ENCODE measurements at regions not wholly inside any gene's neighbourhood (a gene's known extent, or its start where the extent isn't known, plus 50 kb on each side); places are given as distances from the start of the nearest gene placed in this dataset.

DNA sequence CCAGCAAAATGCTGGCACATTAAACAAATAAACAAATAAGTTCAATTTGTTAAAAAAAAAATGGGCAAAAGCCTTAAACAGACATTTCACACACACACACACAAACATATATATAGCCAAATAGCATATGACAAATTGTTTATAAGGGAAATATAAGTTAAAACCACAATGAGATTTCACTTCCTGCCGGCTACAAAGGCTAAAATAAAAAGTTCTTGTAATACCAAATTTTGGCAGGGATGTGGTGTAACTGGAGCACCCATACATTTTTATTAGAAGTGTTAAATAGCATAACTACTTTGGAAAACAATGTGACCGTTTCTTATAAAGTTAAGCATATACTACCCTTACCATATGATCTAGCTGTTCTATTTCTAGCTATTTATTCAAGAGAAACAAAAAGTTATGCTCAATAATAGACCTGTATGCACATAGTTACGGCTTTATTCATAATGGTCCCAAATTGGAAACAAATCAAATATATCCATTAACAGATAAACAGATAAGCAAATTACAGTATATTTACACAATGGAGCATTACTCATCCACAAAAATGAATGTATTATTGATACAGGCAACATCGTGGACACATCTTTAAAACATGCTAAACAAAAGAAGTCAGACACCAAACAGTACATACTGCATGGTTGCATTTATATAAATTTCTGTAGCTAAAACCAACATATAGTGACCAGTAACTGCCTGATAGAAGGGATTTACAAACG lies 93.9 kb downstream of the EOMES start:
- H3K4me1 ChIP-seq (ENCODE audit: insufficient read depth), result no peaks in the 10 kb centered on the region
- 63% methylated on average over 5 of the region's 5 CpGs for WGBS (ENCODE audit: low lambda C conversion rate, missing lambda C conversion rate)
- no peak overlapping the region for H3K4me2 ChIP-seq
- H3K27ac ChIP-seq, result no peak overlapping the region
- no peak overlapping the region for H2AFZ ChIP-seq
- no peaks in the 10 kb centered on the region for H3K36me3 ChIP-seq (replicated peaks; ENCODE audit: insufficient read depth, low read depth)
- H3K27me3 ChIP-seq, result no peaks in the 10 kb centered on the region
- H3K79me2 ChIP-seq, result no peaks in the 10 kb centered on the region
- no peaks in the 10 kb centered on the region for H3K9me3 ChIP-seq (ENCODE audit: low read depth)
- no peak for TF ChIP-seq EZH2phosphoT487 (IDR thresholded peaks at IDR 0.05; ENCODE audit: low read depth, severe bottlenecking, unreplicated experiment)
- TF ChIP-seq, protein P1, sequence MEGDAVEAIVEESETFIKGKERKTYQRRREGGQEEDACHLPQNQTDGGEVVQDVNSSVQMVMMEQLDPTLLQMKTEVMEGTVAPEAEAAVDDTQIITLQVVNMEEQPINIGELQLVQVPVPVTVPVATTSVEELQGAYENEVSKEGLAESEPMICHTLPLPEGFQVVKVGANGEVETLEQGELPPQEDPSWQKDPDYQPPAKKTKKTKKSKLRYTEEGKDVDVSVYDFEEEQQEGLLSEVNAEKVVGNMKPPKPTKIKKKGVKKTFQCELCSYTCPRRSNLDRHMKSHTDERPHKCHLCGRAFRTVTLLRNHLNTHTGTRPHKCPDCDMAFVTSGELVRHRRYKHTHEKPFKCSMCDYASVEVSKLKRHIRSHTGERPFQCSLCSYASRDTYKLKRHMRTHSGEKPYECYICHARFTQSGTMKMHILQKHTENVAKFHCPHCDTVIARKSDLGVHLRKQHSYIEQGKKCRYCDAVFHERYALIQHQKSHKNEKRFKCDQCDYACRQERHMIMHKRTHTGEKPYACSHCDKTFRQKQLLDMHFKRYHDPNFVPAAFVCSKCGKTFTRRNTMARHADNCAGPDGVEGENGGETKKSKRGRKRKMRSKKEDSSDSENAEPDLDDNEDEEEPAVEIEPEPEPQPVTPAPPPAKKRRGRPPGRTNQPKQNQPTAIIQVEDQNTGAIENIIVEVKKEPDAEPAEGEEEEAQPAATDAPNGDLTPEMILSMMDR (IDR thresholded peaks at IDR 0.05; ENCODE audit: poor library complexity), result no peak
- no peak for TF ChIP-seq EZH2 (IDR thresholded peaks at IDR 0.05; ENCODE audit: borderline replicate concordance)
- DNase-seq (ENCODE audit: low spot score), result no peak
- H3K4me3 ChIP-seq, result no peak overlapping the region
- no peaks in the 10 kb centered on the region for H3K9me2 ChIP-seq (replicated peaks; ENCODE audit: insufficient read depth)
- H4K20me1 ChIP-seq (ENCODE audit: insufficient read depth, poor library complexity, severe bottlenecking), result no peaks in the 10 kb centered on the region

DNA sequence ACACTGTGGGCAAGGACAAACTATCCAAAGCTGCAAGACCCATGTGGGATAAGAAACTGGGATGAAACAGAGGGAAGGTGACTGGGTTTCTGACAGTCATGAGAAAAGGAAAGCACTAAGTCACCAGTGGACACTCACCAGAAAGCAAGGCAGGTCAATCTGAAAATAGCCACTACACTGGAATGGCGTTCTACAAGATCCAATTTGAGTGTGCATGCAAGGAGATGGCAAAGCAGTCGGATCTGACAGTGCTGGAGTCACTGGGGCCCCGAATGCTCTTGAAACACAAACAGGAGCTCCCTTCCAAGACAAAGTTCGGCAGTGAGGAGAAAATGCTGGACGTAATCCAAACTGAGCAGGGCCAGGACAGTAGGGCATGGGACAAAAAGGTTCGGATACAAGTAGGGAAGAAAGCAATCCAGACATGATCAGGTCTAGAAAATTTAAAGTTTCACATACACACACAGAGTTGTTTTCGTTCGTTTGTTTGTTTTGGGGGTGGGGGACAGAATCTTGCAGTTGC lies 95.5 kb downstream of the EOMES start:
- H3K4me2 ChIP-seq, result no peak overlapping the region
- no peak for DNase-seq (ENCODE audit: low spot score)
- no peaks in the 10 kb centered on the region for H3K4me1 ChIP-seq (ENCODE audit: insufficient read depth)
- no peaks in the 10 kb centered on the region for H3K27me3 ChIP-seq
- H4K20me1 ChIP-seq (ENCODE audit: insufficient read depth, poor library complexity, severe bottlenecking), result no peaks in the 10 kb centered on the region
- H3K36me3 ChIP-seq (replicated peaks; ENCODE audit: insufficient read depth, low read depth), result no peaks in the 10 kb centered on the region
- no peaks in the 10 kb centered on the region for H3K79me2 ChIP-seq
- no peak overlapping the region for H2AFZ ChIP-seq
- WGBS (ENCODE audit: low lambda C conversion rate, missing lambda C conversion rate), result 84% methylated on average over 8 of the region's 8 CpGs
- no peaks in the 10 kb centered on the region for H3K9me3 ChIP-seq (ENCODE audit: low read depth)
- H3K4me3 ChIP-seq, result no peak overlapping the region
- no peaks in the 10 kb centered on the region for H3K9me2 ChIP-seq (replicated peaks; ENCODE audit: insufficient read depth)
- no peak for TF ChIP-seq EZH2 (IDR thresholded peaks at IDR 0.05; ENCODE audit: borderline replicate concordance)
- TF ChIP-seq, protein P1 (IDR thresholded peaks at IDR 0.05; ENCODE audit: poor library complexity), result no peak
- no peak for TF ChIP-seq EZH2phosphoT487 (IDR thresholded peaks at IDR 0.05; ENCODE audit: low read depth, severe bottlenecking, unreplicated experiment)
- no peak overlapping the region for H3K27ac ChIP-seq

DNA sequence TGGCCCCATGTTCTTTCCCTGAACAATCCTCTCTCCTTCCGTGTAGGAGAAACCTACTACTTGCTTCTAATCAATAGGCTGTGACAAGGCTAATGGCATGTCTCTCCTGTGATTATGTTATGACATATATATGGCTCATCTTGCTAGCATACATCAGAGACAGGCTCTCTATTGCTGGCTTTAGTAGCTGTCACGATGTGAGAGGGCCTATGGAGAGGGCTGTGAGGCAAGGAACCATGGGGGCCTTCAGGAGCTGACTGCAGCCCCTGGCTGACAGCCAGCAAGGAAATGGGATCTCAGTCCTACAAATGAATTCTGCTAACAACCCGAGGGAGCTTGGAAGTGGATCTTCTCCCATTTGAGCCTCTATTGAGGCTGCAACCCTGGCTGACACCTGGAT lies 96.3 kb downstream of the EOMES start:
- Histone ChIP-seq H3K4me3 (no peak overlapping the region), H3K4me2 (no peak overlapping the region), H3K4me1 (ENCODE audit: insufficient read depth) (no peaks in the 10 kb centered on the region), H3K9me2 (replicated peaks; ENCODE audit: insufficient read depth) (no peaks in the 10 kb centered on the region), H3K79me2 (no peaks in the 10 kb centered on the region), H3K27me3 (no peaks in the 10 kb centered on the region), H3K27ac (no peak overlapping the region), H3K9me3 (ENCODE audit: low read depth) (no peaks in the 10 kb centered on the region), H4K20me1 (ENCODE audit: insufficient read depth, poor library complexity, severe bottlenecking) (no peaks in the 10 kb centered on the region), H2AFZ (no peak overlapping the region), H3K36me3 (replicated peaks; ENCODE audit: insufficient read depth, low read depth) (no peaks in the 10 kb centered on the region)
- DNase-seq (ENCODE audit: low spot score), result no peak
- WGBS (ENCODE audit: low lambda C conversion rate, missing lambda C conversion rate), result 80% methylated on average over 3 of the region's 3 CpGs
- TF ChIP-seq, protein P1 (IDR thresholded peaks at IDR 0.05; ENCODE audit: poor library complexity), result no peak
- TF ChIP-seq EZH2phosphoT487 (IDR thresholded peaks at IDR 0.05; ENCODE audit: low read depth, severe bottlenecking, unreplicated experiment) (no peak), EZH2 (IDR thresholded peaks at IDR 0.05; ENCODE audit: borderline replicate concordance) (no peak)

All from hepatocyte (in vitro differentiated cells).